ENCODE measurements at regions not wholly inside any gene's neighbourhood (a gene's known extent, or its start where the extent isn't known, plus 50 kb on each side); places are given as distances from the start of the nearest gene placed in this dataset.

GRCh38 chr10:89904755-89905154 is 203.4 kb downstream of the KIF20B start:
- no peaks in the 10 kb centered on the region for H3K27me3 ChIP-seq (ENCODE audit: control insufficient read depth, insufficient read depth, low read length)
- H3K4me3 ChIP-seq (ENCODE audit: insufficient read depth, low read depth, low read length), result no peak overlapping the region
- no peaks in the 10 kb centered on the region for H3K36me3 ChIP-seq (replicated peaks; ENCODE audit: control insufficient read depth, insufficient read depth, low read length)
- no peak for DNase-seq

DNA sequence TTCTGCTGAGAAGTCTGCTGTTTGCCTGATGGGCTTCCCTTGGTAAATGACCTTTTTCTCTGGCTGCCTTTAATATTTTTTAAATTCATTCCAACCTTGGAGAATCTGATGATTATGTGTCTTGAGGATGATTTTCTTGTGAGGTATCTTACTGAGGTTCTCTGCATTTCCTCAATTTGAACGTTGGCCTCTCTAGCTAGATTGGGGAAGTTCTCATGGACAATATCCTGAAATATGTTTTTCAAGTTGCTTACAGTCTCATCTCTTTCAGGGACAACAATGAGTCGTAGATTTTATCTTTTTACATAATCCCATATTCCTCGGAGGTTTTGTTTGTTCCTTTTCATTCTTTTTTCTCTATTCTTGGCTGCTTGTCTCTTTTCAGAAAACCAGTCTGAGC is 208.4 kb downstream of the KIF20B start:
- no peak for DNase-seq
- no peaks in the 10 kb centered on the region for H3K36me3 ChIP-seq (replicated peaks; ENCODE audit: control insufficient read depth, insufficient read depth, low read length)
- no peaks in the 10 kb centered on the region for H3K27me3 ChIP-seq (ENCODE audit: control insufficient read depth, insufficient read depth, low read length)
- no peak overlapping the region for H3K4me3 ChIP-seq (ENCODE audit: insufficient read depth, low read depth, low read length)

GRCh38 chr10:89915021-89915420 is 213.6 kb downstream of the KIF20B start:
- H3K27me3 ChIP-seq (ENCODE audit: control insufficient read depth, insufficient read depth, low read length), result no peaks in the 10 kb centered on the region
- no peaks in the 10 kb centered on the region for H3K36me3 ChIP-seq (replicated peaks; ENCODE audit: control insufficient read depth, insufficient read depth, low read length)
- no peak overlapping the region for H3K4me3 ChIP-seq (ENCODE audit: insufficient read depth, low read depth, low read length)
- no peak for DNase-seq

DNA sequence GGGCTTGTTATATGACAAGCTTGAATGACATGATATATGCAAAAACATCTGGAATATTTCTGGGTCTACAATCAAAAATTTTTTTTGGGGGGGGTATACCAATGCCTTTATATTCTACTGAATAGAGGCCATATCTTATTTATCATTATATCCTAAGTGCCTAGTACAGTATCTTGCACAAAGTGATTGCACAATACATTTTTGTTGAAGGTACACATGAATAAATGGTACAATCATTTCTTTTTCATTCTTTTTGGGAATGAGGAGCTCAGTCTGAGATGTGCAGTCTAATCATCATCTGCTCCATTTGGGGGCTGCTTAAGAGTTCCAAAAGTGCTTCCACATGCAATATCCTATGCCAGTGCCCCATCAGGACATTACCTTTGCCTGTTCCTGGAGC is 214.6 kb downstream of the KIF20B start:
- no peak overlapping the region for H3K4me3 ChIP-seq (ENCODE audit: insufficient read depth, low read depth, low read length)
- H3K27me3 ChIP-seq (ENCODE audit: control insufficient read depth, insufficient read depth, low read length), result no peaks in the 10 kb centered on the region
- DNase-seq, result no peak
- no peaks in the 10 kb centered on the region for H3K36me3 ChIP-seq (replicated peaks; ENCODE audit: control insufficient read depth, insufficient read depth, low read length)

GRCh38 chr10:89916468-89917215 is 215.3 kb downstream of the KIF20B start:
- no peak for DNase-seq
- H3K36me3 ChIP-seq (replicated peaks; ENCODE audit: control insufficient read depth, insufficient read depth, low read length), result no peaks in the 10 kb centered on the region
- no peaks in the 10 kb centered on the region for H3K27me3 ChIP-seq (ENCODE audit: control insufficient read depth, insufficient read depth, low read length)

GRCh38 chr10:89921403-89921802 is 220.0 kb downstream of the KIF20B start:
- Histone ChIP-seq H3K4me3 (ENCODE audit: insufficient read depth, low read depth, low read length) (no peak overlapping the region), H3K36me3 (replicated peaks; ENCODE audit: control insufficient read depth, insufficient read depth, low read length) (no peaks in the 10 kb centered on the region), H3K27me3 (ENCODE audit: control insufficient read depth, insufficient read depth, low read length) (no peaks in the 10 kb centered on the region)
- no peak for DNase-seq

More at GRCh38 chr10:89916468-89917215, 215.3 kb downstream of the KIF20B start:
- no peak overlapping the region for H3K4me3 ChIP-seq (ENCODE audit: insufficient read depth, low read depth, low read length)

DNA sequence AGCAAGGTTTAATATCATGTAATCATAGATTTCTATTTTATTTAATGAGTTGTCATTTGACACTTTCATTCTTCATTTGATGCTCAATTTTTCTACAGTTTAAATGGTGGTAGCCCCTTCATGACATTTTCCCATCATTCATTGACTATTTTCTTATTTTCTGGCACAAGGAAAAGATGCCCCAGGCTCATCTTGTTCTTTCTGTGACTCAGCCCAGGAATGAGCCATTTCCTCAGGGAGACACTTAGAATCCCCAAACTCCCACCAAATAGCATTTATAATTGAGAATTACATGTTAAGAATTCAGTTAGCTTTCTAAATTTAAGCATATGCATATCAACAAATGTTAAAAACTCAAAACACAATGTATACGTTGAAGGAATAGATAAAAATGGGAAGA is 222.3 kb downstream of the KIF20B start:
- H3K27me3 ChIP-seq (ENCODE audit: control insufficient read depth, insufficient read depth, low read length), result no peaks in the 10 kb centered on the region
- DNase-seq, result no peak
- no peak overlapping the region for H3K4me3 ChIP-seq (ENCODE audit: insufficient read depth, low read depth, low read length)
- no peaks in the 10 kb centered on the region for H3K36me3 ChIP-seq (replicated peaks; ENCODE audit: control insufficient read depth, insufficient read depth, low read length)

DNA sequence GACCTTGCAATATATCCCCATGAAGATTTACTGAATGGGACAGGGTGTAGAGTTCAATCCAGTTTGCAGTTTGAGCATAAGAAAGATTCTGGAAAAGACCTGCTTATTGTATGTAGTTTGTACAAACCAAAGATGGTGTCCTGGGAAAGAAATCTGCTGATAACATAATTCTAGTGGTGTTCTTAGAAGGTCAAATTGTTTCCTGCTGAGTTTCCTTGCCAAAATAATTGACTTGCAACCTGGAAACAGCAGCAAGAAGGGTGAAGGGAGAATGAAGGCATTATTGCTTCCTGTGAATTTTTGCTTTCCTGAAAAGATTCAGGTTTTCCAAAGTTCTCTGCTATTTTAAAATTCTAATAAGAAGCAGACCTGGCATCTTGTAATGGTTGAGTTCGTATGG is 222.9 kb downstream of the KIF20B start:
- no peaks in the 10 kb centered on the region for H3K36me3 ChIP-seq (replicated peaks; ENCODE audit: control insufficient read depth, insufficient read depth, low read length)
- no peaks in the 10 kb centered on the region for H3K27me3 ChIP-seq (ENCODE audit: control insufficient read depth, insufficient read depth, low read length)
- no peak overlapping the region for H3K4me3 ChIP-seq (ENCODE audit: insufficient read depth, low read depth, low read length)
- no peak for DNase-seq

GRCh38 chr10:89926736-89927135 is 225.3 kb downstream of the KIF20B start:
- H3K4me3 ChIP-seq (ENCODE audit: insufficient read depth, low read depth, low read length), result no peak overlapping the region
- H3K36me3 ChIP-seq (replicated peaks; ENCODE audit: control insufficient read depth, insufficient read depth, low read length), result no peaks in the 10 kb centered on the region
- no peak for DNase-seq
- H3K27me3 ChIP-seq (ENCODE audit: control insufficient read depth, insufficient read depth, low read length), result no peaks in the 10 kb centered on the region

- Histone ChIP-seq H3K27me3 (ENCODE audit: control insufficient read depth, insufficient read depth, low read length) (no peaks in the 10 kb centered on the region), H3K36me3 (replicated peaks; ENCODE audit: control insufficient read depth, insufficient read depth, low read length) (no peaks in the 10 kb centered on the region), H3K4me3 (ENCODE audit: insufficient read depth, low read depth, low read length) (no peak overlapping the region)
- no peak for DNase-seq
These were observed 228.1 kb downstream of the KIF20B start for GRCh38 chr10:89929282-89930026.

GRCh38 chr10:89937494-89937893 is 236.1 kb downstream of the KIF20B start:
- H3K4me3 ChIP-seq (ENCODE audit: insufficient read depth, low read depth, low read length), result no peak overlapping the region
- H3K36me3 ChIP-seq (replicated peaks; ENCODE audit: control insufficient read depth, insufficient read depth, low read length), result no peaks in the 10 kb centered on the region
- no peaks in the 10 kb centered on the region for H3K27me3 ChIP-seq (ENCODE audit: control insufficient read depth, insufficient read depth, low read length)
- DNase-seq, result no peak

DNA sequence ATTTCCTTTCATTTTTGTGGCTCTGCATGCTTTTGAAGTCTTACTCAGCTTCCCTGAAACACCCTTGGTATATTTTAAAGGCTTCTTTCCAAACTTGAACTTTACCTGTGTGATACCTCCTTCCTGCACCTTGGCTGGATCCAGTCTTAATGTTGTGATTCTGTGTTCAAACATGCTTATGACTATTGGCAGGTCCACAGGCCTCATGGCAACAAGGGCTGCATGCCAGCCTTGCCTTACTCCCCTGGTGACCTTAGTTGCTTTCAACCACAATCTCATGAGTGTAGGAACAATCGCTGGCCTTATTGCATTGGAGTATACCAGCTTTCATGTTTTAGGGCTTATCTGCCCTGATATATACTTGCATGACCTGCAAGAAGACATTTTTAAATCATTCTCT is 238.7 kb downstream of the KIF20B start:
- no peaks in the 10 kb centered on the region for H3K36me3 ChIP-seq (replicated peaks; ENCODE audit: control insufficient read depth, insufficient read depth, low read length)
- H3K4me3 ChIP-seq (ENCODE audit: insufficient read depth, low read depth, low read length), result no peak overlapping the region
- H3K27me3 ChIP-seq (ENCODE audit: control insufficient read depth, insufficient read depth, low read length), result no peaks in the 10 kb centered on the region
- DNase-seq, result no peak

GRCh38 chr10:89942217-89942616 is 240.8 kb downstream of the KIF20B start:
- H3K27me3 ChIP-seq (ENCODE audit: control insufficient read depth, insufficient read depth, low read length), result no peaks in the 10 kb centered on the region
- H3K36me3 ChIP-seq (replicated peaks; ENCODE audit: control insufficient read depth, insufficient read depth, low read length), result no peaks in the 10 kb centered on the region
- no peak overlapping the region for H3K4me3 ChIP-seq (ENCODE audit: insufficient read depth, low read depth, low read length)
- DNase-seq, result no peak

DNA sequence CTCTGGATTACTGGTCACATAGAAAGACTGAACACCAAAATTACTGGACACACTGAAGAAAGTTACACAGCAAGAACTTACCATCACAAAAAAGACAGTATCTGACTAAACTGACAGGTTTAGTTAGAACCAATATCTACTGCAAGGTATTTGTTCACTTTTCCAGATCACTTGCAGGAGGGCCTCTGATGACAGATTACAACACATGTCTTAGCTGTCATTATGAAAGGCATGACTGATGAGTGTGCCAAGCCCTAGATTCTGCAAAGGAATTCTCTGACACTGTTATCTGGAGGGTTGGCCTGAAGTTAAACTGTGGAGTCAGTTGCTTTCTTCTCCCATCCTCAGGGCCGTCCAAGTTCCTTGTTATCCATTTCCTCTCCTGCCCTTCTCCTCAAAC is 242.7 kb downstream of the KIF20B start:
- Histone ChIP-seq H3K4me3 (ENCODE audit: insufficient read depth, low read depth, low read length) (no peak overlapping the region), H3K27me3 (ENCODE audit: control insufficient read depth, insufficient read depth, low read length) (no peaks in the 10 kb centered on the region), H3K36me3 (replicated peaks; ENCODE audit: control insufficient read depth, insufficient read depth, low read length) (no peaks in the 10 kb centered on the region)
- DNase-seq, result no peak

GRCh38 chr10:89946106-89946505 is 244.7 kb downstream of the KIF20B start:
- DNase-seq, result no peak
- H3K4me3 ChIP-seq (ENCODE audit: insufficient read depth, low read depth, low read length), result no peak overlapping the region
- H3K27me3 ChIP-seq (ENCODE audit: control insufficient read depth, insufficient read depth, low read length), result no peaks in the 10 kb centered on the region
- H3K36me3 ChIP-seq (replicated peaks; ENCODE audit: control insufficient read depth, insufficient read depth, low read length), result no peaks in the 10 kb centered on the region
